Endothelial cell of umbilical vein (primary cell): ENCODE measurements at regions not wholly inside any gene's neighbourhood (a gene's known extent, or its start where the extent isn't known, plus 50 kb on each side); places are given as distances from the start of the nearest gene placed in this dataset.

Source experiments
- BruUV-seq: library from RNA; stranded (reverse); fragments of 400-500 nt; replicated peaks from 2 replicates; lab custom pipeline; 2021; lab: Mats Ljungman, UMichigan
- CTCF ChIA-PET: fragments of 300-600, 350-600 bp; sonication (Branson Sonifier 250); formaldehyde crosslinking; loops from one replicate; lab custom pipeline; 2021; ENCODE audit warnings: antibody characterized with exemption, inconsistent platforms; lab: Charles Lee
- POLR2A ChIA-PET: fragments of 300-600, 350-600 bp; sonication (Branson Sonifier 250); formaldehyde crosslinking; loops from one replicate; lab custom pipeline; 2021; ENCODE audit warnings: antibody characterized with exemption, inconsistent platforms; lab: Charles Lee
- DNase-seq: peaks from one replicate; pipeline ENCODE4 v3.0.0-alpha.2; 2011; ENCODE audit warnings: low read depth, low spot score
- FAIRE-seq: peaks from 2 replicates; lab custom pipeline; 2011; peaks lifted over from hg19 to GRCh38; lab: Jason Lieb, UNC
- H2AFZ ChIP-seq: 2 replicates; pipeline ENCODE4 v1.6.0; 2012; ENCODE audit warnings: low read depth, low read length, control low read depth, inconsistent platforms
- H3K27ac ChIP-seq: 2 replicates; pipeline ENCODE4 v1.5.1; 2011; ENCODE audit warnings: low read depth, mild to moderate bottlenecking, control low read depth, low read length, moderate library complexity; ENCODE audit not compliant: insufficient read depth
- H3K27me3 ChIP-seq, 2 experiments: 2 replicates each; pipeline versions ENCODE4 v1.6.0 to v1.6.1; 2011; ENCODE audit warnings: low read length in 2 of 2, mixed read lengths in 1 of 2; ENCODE audit not compliant: control insufficient read depth in 2 of 2, insufficient read depth in 2 of 2
- H3K36me3 ChIP-seq, 2 experiments: 2 replicates in 1 of 2; 3 replicates in 1 of 2; pipeline ENCODE4 v1.5.1; 2011; ENCODE audit warnings: low read length in 2 of 2, mild to moderate bottlenecking in 1 of 2, moderate library complexity in 1 of 2; ENCODE audit not compliant: control insufficient read depth in 2 of 2, insufficient read depth in 2 of 2; ENCODE audit errors: extremely low read depth in 1 of 2
- H3K4me1 ChIP-seq: 3 replicates; pipeline ENCODE4 v1.5.1; 2011; ENCODE audit warnings: mild to moderate bottlenecking, low read length; ENCODE audit not compliant: control insufficient read depth, insufficient read depth; ENCODE audit errors: extremely low read depth
- H3K4me2 ChIP-seq: 2 replicates; pipeline ENCODE4 v1.6.1; 2011; ENCODE audit warnings: low read length, control low read depth, mixed read lengths; ENCODE audit not compliant: insufficient read depth
- H3K4me3 ChIP-seq, 3 experiments: fragments of 200-600 bp in 1 of 3; sonication (generic), shearing (Covaris generic) in 1 of 3; replicated peaks in 1 of 3; 2 replicates each; pipeline ENCODE4 v1.5.1; 2011 to 2016; ENCODE audit warnings: control low read depth in 3 of 3, low read length in 3 of 3, mild to moderate bottlenecking in 2 of 3, inconsistent platforms in 1 of 3, low read depth in 1 of 3, moderate library complexity in 1 of 3; ENCODE audit not compliant: insufficient read depth in 1 of 3
- H3K79me2 ChIP-seq: 2 replicates; pipeline ENCODE4 v1.6.0; 2012; ENCODE audit warnings: low read length, inconsistent platforms; ENCODE audit not compliant: control insufficient read depth, insufficient read depth
- H3K9ac ChIP-seq: replicated peaks from 2 replicates; pipeline ENCODE3; 2011; ENCODE audit warnings: low read length, control low read depth; ENCODE audit not compliant: insufficient read depth; ENCODE audit errors: extremely low read depth
- H3K9me1 ChIP-seq: replicated peaks from 3 replicates; pipeline ENCODE4 v1.6.0; 2011; ENCODE audit warnings: mild to moderate bottlenecking, low read length; ENCODE audit not compliant: control insufficient read depth, insufficient read depth; ENCODE audit errors: extremely low read depth
- H3K9me3 ChIP-seq: replicated peaks from 2 replicates; pipeline ENCODE4 v1.5.1; 2012; ENCODE audit warnings: low read length, inconsistent platforms; ENCODE audit not compliant: control insufficient read depth, insufficient read depth
- H4K20me1 ChIP-seq: replicated peaks from 2 replicates; pipeline ENCODE3; 2011; ENCODE audit warnings: mild to moderate bottlenecking, low read length; ENCODE audit not compliant: control insufficient read depth, insufficient read depth; ENCODE audit errors: extremely low read depth
- EZH2 ChIP-seq: IDR thresholded peaks from 2 replicates; pipeline ENCODE4 v1.6.1; 2012; ENCODE audit warnings: borderline replicate concordance, low read depth, mild to moderate bottlenecking, moderate library complexity, low read length, inconsistent platforms; ENCODE audit not compliant: severe bottlenecking
- FOS ChIP-seq: IDR thresholded peaks from 2 replicates; pipeline ENCODE4 v1.6.1; 2011; ENCODE audit warnings: mild to moderate bottlenecking, low read length, moderate library complexity, borderline replicate concordance; ENCODE audit not compliant: insufficient read depth
- GATA2 ChIP-seq: IDR thresholded peaks from 2 replicates; pipeline ENCODE4 v1.7.0; 2011; ENCODE audit warnings: low read depth, mild to moderate bottlenecking, moderate library complexity, mixed read lengths, low read length; ENCODE audit not compliant: insufficient read length, insufficient read depth
- JUN ChIP-seq: IDR thresholded peaks from 2 replicates; pipeline ENCODE4 v1.6.1; 2011; ENCODE audit warnings: borderline replicate concordance, low read depth; ENCODE audit not compliant: insufficient read length, insufficient read depth
- MAX ChIP-seq: IDR thresholded peaks from 2 replicates; pipeline ENCODE4 v1.6.1; 2011; ENCODE audit not compliant: insufficient read depth, insufficient read length
- MYC ChIP-seq: IDR thresholded peaks from one replicate; pipeline ENCODE4 v1.6.1; 2011; ENCODE audit warnings: mild to moderate bottlenecking, low read depth, low read length
- POLR2A ChIP-seq: IDR thresholded peaks from 2 replicates; pipeline ENCODE4 v1.6.1; 2012; ENCODE audit warnings: low read depth, mild to moderate bottlenecking, control low read depth, low read length
- POLR2AphosphoS5 ChIP-seq: IDR thresholded peaks from 2 replicates; pipeline ENCODE4 v1.6.1; 2012; ENCODE audit warnings: low read depth, mild to moderate bottlenecking, control low read depth, low read length, moderate library complexity; ENCODE audit not compliant: insufficient read depth
- dilution Hi-C: fragments of 300-500 bp; cut with MboI; formaldehyde crosslinking; loops from one replicate; pipeline ENCODE4 v1.15.0; 2019; ENCODE audit warnings: low sequenced_read_pairs; ENCODE audit not compliant: extremely low pct_ligation_motif_present
- intact Hi-C: fragments of 100-400 bp; cut with micrococcal nuclease; formaldehyde crosslinking; loops from one replicate; pipeline ENCODE4 v1.10.0; 2022
- TF ChIP-seq, protein P1 (sequence below), 2 donors: IDR thresholded peaks; 1 replicate in 1 of 2; 2 replicates in 1 of 2; pipeline ENCODE4 v1.5.1; 2011; ENCODE audit warnings: low read length in 2 of 2, mild to moderate bottlenecking in 2 of 2, moderate library complexity in 2 of 2, control low read depth in 1 of 2, inconsistent platforms in 1 of 2, low read depth in 1 of 2; ENCODE audit not compliant: insufficient read depth in 1 of 2; ENCODE audit errors: extremely low read depth in 1 of 2

GRCh38 chr5:110913221-110913620 is 158.3 kb upstream of the TSLP start:
- Histone ChIP-seq H3K9me3 (no peaks in the 10 kb centered on the region), H3K4me1 (no peaks in the 10 kb centered on the region), H4K20me1 (no peaks in the 10 kb centered on the region), H3K36me3 (no peaks in the 10 kb centered on the region), H3K9me1 (no peaks in the 10 kb centered on the region), H3K4me3 (no peak overlapping the region), H3K9ac (no peak overlapping the region), H3K27ac (no peak overlapping the region), H2AFZ (no peak overlapping the region), H3K4me2 (no peak overlapping the region), H3K79me2 (no peaks in the 10 kb centered on the region), H3K27me3 (no peaks in the 10 kb centered on the region)
- FAIRE-seq = no peak
- no peak for DNase-seq
- no TSS peak for BruUV-seq
- dilution Hi-C loops = no loop called here
- CTCF ChIA-PET = no interaction called here
- TF ChIP-seq FOS (no peak), EZH2 (no peak), GATA2 (no peak), MAX (no peak), JUN (no peak), POLR2A (no peak), MYC (no peak), POLR2AphosphoS5 (no peak)
- TF ChIP-seq, protein P1, sequence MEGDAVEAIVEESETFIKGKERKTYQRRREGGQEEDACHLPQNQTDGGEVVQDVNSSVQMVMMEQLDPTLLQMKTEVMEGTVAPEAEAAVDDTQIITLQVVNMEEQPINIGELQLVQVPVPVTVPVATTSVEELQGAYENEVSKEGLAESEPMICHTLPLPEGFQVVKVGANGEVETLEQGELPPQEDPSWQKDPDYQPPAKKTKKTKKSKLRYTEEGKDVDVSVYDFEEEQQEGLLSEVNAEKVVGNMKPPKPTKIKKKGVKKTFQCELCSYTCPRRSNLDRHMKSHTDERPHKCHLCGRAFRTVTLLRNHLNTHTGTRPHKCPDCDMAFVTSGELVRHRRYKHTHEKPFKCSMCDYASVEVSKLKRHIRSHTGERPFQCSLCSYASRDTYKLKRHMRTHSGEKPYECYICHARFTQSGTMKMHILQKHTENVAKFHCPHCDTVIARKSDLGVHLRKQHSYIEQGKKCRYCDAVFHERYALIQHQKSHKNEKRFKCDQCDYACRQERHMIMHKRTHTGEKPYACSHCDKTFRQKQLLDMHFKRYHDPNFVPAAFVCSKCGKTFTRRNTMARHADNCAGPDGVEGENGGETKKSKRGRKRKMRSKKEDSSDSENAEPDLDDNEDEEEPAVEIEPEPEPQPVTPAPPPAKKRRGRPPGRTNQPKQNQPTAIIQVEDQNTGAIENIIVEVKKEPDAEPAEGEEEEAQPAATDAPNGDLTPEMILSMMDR (IDR thresholded peaks at IDR 0.05; ENCODE audit: extremely low read depth in 1 of 2, insufficient read depth in 1 of 2, low read depth in 1 of 2, low read length in 2 of 2) = no peak
- POLR2A ChIA-PET = no interaction called here
- intact Hi-C loops = no loop called here
